ENCODE measurements at regions not wholly inside any gene's neighbourhood (a gene's known extent, or its start where the extent isn't known, plus 50 kb on each side); places are given as distances from the start of the nearest gene placed in this dataset.

GRCh38 chr11:114977651-114978050 is 299.3 kb downstream of the NXPE2 start:
- H3K4me3 ChIP-seq (ENCODE audit: low read length), result no peak overlapping the region
- DNase-seq (ENCODE audit: low read depth, low spot score), result no peak

GRCh38 chr11:114982141-114982540 is 303.8 kb downstream of the NXPE2 start:
- H3K4me3 ChIP-seq (ENCODE audit: low read length), result no peak overlapping the region
- DNase-seq (ENCODE audit: low read depth, low spot score), result no peak

- DNase-seq (ENCODE audit: low read depth, low spot score), result no peak
- H3K4me3 ChIP-seq (ENCODE audit: low read length), result no peak overlapping the region
These were observed 306.4 kb downstream of the NXPE2 start for GRCh38 chr11:114984611-114985163.

- no peak for DNase-seq (ENCODE audit: low read depth, low spot score)
- H3K4me3 ChIP-seq (ENCODE audit: low read length), result no peak overlapping the region
These were observed 308.0 kb downstream of the NXPE2 start for GRCh38 chr11:114986365-114986764.

- no peak for DNase-seq (ENCODE audit: low read depth, low spot score)
- H3K4me3 ChIP-seq (ENCODE audit: low read length), result no peak overlapping the region
These were observed 308.9 kb downstream of the NXPE2 start for GRCh38 chr11:114987186-114987760.

- no peak overlapping the region for H3K4me3 ChIP-seq (ENCODE audit: low read length)
- DNase-seq (ENCODE audit: low read depth, low spot score), result no peak
These were observed 310.3 kb downstream of the NXPE2 start for GRCh38 chr11:114988644-114989043.

GRCh38 chr11:114989536-114989935 is 311.2 kb downstream of the NXPE2 start:
- no peak for DNase-seq (ENCODE audit: low read depth, low spot score)
- H3K4me3 ChIP-seq (ENCODE audit: low read length), result no peak overlapping the region

GRCh38 chr11:115005663-115006062 is 327.3 kb downstream of the NXPE2 start:
- no peak for DNase-seq (ENCODE audit: low read depth, low spot score)
- no peak overlapping the region for H3K4me3 ChIP-seq (ENCODE audit: low read length)

- DNase-seq (ENCODE audit: low read depth, low spot score), result no peak
- no peak overlapping the region for H3K4me3 ChIP-seq (ENCODE audit: low read length)
These were observed 329.5 kb downstream of the NXPE2 start for GRCh38 chr11:115007851-115008250.

GRCh38 chr11:115008799-115009198 is 330.5 kb downstream of the NXPE2 start:
- no peak for DNase-seq (ENCODE audit: low read depth, low spot score)
- H3K4me3 ChIP-seq (ENCODE audit: low read length), result no peak overlapping the region

- H3K4me3 ChIP-seq (ENCODE audit: low read length), result no peak overlapping the region
- no peak for DNase-seq (ENCODE audit: low read depth, low spot score)
These were observed 339.2 kb downstream of the NXPE2 start for GRCh38 chr11:115017529-115017928.

- no peak overlapping the region for H3K4me3 ChIP-seq (ENCODE audit: low read length)
- DNase-seq (ENCODE audit: low read depth, low spot score), result no peak
These were observed 351.8 kb downstream of the NXPE2 start for GRCh38 chr11:115030166-115030565.

GRCh38 chr11:115036406-115037180 is 358.3 kb downstream of the NXPE2 start:
- no peak overlapping the region for H3K4me3 ChIP-seq (ENCODE audit: low read length)
- DNase-seq (ENCODE audit: low read depth, low spot score), result no peak

GRCh38 chr11:115042002-115042401 is 363.7 kb downstream of the NXPE2 start:
- H3K4me3 ChIP-seq (ENCODE audit: low read length), result no peak overlapping the region
- DNase-seq (ENCODE audit: low read depth, low spot score), result no peak

GRCh38 chr11:115047631-115048030 is 369.3 kb downstream of the NXPE2 start:
- DNase-seq (ENCODE audit: low read depth, low spot score), result no peak
- no peak overlapping the region for H3K4me3 ChIP-seq (ENCODE audit: low read length)

GRCh38 chr11:115049796-115050195 is 371.5 kb downstream of the NXPE2 start:
- no peak overlapping the region for H3K4me3 ChIP-seq (ENCODE audit: low read length)
- no peak for DNase-seq (ENCODE audit: low read depth, low spot score)

GRCh38 chr11:115050756-115051155 is 372.4 kb downstream of the NXPE2 start:
- no peak for DNase-seq (ENCODE audit: low read depth, low spot score)
- H3K4me3 ChIP-seq (ENCODE audit: low read length), result no peak overlapping the region

- DNase-seq (ENCODE audit: low read depth, low spot score), result no peak
- H3K4me3 ChIP-seq (ENCODE audit: low read length), result no peak overlapping the region
These were observed 373.7 kb downstream of the NXPE2 start for GRCh38 chr11:115051938-115052590.

- no peak overlapping the region for H3K4me3 ChIP-seq (ENCODE audit: low read length)
- no peak for DNase-seq (ENCODE audit: low read depth, low spot score)
These were observed 374.3 kb downstream of the NXPE2 start for GRCh38 chr11:115052601-115053000.

Measured in Jurkat, Clone E6-1 (cell line).